ENCODE measurements at regions not wholly inside any gene's neighbourhood (a gene's known extent, or its start where the extent isn't known, plus 50 kb on each side); places are given as distances from the start of the nearest gene placed in this dataset.

DNA sequence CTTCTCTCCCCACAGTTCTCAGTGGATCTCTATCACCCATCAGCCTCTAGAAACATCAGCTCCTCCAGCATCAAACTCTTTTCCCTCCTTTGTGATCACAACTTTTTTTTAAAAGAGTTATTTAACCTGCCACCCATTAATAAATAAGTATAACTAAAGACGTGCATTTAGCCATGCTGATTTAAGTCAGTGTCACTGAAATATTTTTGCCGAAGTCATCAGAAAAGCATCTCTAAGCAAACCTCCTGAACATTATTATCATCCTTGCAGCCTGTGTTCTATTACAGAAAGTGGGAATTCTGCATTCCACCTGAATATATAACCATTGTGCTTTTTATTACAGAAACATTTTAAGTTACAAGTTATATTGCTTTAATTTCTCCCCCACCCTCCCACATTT lies 106.2 kb upstream of the ARHGAP28 start:
- H3K27me3 Mint-ChIP-seq (ENCODE audit: low read depth): no peaks in the 10 kb centered on the region
- H3K4me1 Mint-ChIP-seq (ENCODE audit: low read depth): peaks cover 69% of the 10 kb centered on the region
- no peak overlapping the region for H3K4me3 Mint-ChIP-seq (ENCODE audit: unreplicated experiment)
- DNase-seq (ENCODE audit: low spot score): no peak
- no peaks in the 10 kb centered on the region for H3K36me3 Mint-ChIP-seq (ENCODE audit: low read depth)
- H3K9me3 Mint-ChIP-seq (ENCODE audit: low read depth): no peaks in the 10 kb centered on the region
- peak overlapping the region; percentile 52 for H3K27ac Mint-ChIP-seq (ENCODE audit: unreplicated experiment)
- TF ChIP-seq, protein P1, sequence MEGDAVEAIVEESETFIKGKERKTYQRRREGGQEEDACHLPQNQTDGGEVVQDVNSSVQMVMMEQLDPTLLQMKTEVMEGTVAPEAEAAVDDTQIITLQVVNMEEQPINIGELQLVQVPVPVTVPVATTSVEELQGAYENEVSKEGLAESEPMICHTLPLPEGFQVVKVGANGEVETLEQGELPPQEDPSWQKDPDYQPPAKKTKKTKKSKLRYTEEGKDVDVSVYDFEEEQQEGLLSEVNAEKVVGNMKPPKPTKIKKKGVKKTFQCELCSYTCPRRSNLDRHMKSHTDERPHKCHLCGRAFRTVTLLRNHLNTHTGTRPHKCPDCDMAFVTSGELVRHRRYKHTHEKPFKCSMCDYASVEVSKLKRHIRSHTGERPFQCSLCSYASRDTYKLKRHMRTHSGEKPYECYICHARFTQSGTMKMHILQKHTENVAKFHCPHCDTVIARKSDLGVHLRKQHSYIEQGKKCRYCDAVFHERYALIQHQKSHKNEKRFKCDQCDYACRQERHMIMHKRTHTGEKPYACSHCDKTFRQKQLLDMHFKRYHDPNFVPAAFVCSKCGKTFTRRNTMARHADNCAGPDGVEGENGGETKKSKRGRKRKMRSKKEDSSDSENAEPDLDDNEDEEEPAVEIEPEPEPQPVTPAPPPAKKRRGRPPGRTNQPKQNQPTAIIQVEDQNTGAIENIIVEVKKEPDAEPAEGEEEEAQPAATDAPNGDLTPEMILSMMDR (IDR thresholded peaks at IDR 0.05): no peak

DNA sequence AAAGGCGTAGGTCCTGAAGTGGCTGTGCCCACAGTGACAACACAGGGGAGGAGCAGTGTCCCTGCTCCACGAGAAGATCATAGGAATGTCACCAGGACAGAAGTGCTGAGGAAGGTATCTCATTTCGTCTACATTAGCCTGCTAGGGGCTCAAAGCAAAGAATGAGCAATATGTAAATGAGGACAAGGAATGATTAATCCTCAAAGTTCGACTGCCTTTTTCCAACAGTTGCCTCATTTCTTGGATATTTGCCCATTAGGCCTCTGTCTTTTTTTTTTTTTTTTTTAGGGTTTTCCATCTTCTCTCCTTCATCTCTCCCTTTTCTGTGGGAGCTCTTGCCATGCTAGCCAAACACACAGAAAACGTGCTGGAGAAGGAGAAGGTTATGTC lies 105.2 kb upstream of the ARHGAP28 start:
- TF ChIP-seq, protein P1 (IDR thresholded peaks at IDR 0.05): no peak
- Mint-ChIP-seq H3K4me1 (ENCODE audit: low read depth) (peaks cover 79% of the 10 kb centered on the region), H3K4me3 (ENCODE audit: unreplicated experiment) (peak overlapping the region; percentile 4), H3K27ac (ENCODE audit: unreplicated experiment) (peak overlapping the region; percentile 95), H3K27me3 (ENCODE audit: low read depth) (no peaks in the 10 kb centered on the region), H3K36me3 (ENCODE audit: low read depth) (no peaks in the 10 kb centered on the region), H3K9me3 (ENCODE audit: low read depth) (no peaks in the 10 kb centered on the region)
- no peak for DNase-seq (ENCODE audit: low spot score)

DNA sequence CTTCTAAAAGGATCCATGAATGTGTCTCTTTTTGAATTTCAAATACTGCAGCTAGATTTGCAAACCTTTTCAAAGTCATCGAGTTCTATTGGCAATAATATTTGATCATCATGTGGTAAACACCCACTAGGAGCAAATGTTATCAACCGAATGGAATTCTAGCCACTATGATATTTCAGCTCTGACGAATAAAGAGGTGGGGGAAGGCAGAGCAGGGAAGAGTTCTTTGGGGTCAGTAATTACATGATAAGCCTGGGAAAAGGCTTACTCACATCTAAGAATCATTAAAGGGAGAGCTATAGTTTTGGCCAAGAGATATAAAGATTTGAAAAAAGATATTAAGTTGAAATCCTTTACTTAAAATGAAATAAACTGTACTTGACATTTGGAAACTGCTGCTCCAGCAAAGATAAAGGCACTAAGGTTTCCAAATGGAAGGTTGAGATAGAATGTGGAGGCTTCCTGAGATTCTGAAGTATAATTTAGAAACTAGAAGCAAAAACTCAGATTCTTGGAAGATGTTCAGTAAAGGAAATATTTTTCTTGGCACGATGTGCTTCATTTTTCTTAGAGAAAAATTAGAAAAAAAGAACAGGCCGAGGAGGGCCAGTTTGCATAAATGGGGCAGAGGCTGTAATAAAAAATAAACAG lies 104.7 kb upstream of the ARHGAP28 start:
- TF ChIP-seq, protein P1 (IDR thresholded peaks at IDR 0.05): no peak
- peak overlapping the region; percentile 95 for H3K27ac Mint-ChIP-seq (ENCODE audit: unreplicated experiment)
- no peaks in the 10 kb centered on the region for H3K9me3 Mint-ChIP-seq (ENCODE audit: low read depth)
- peak overlapping the region; percentile 4 for H3K4me3 Mint-ChIP-seq (ENCODE audit: unreplicated experiment)
- no peak for DNase-seq (ENCODE audit: low spot score)
- no peaks in the 10 kb centered on the region for H3K27me3 Mint-ChIP-seq (ENCODE audit: low read depth)
- H3K36me3 Mint-ChIP-seq (ENCODE audit: low read depth): no peaks in the 10 kb centered on the region
- H3K4me1 Mint-ChIP-seq (ENCODE audit: low read depth): peaks cover 84% of the 10 kb centered on the region

DNA sequence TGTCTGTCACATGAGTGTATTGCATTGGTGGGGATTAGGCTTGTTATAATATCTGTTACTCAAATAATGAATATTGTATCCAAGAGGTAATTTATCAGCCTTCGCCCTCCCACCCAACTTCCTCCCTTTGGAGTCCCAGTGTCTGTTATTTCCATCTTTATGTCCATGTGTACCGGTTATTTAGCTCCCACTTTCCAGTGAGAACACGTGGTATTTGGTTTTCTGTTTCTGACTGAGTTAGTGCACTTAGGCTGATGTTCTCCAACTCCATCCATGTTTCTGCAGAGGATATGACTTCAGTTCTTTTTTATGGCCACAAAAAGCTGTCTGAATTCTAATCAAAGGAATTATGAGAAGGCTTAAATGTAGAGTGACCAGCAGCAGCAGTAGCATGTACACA lies 104.0 kb upstream of the ARHGAP28 start:
- no peak for DNase-seq (ENCODE audit: low spot score)
- TF ChIP-seq, protein P1 (IDR thresholded peaks at IDR 0.05): no peak
- Mint-ChIP-seq H3K27ac (ENCODE audit: unreplicated experiment) (peak overlapping the region; percentile 77), H3K4me3 (ENCODE audit: unreplicated experiment) (no peak overlapping the region), H3K4me1 (ENCODE audit: low read depth) (peaks cover 86% of the 10 kb centered on the region), H3K9me3 (ENCODE audit: low read depth) (no peaks in the 10 kb centered on the region), H3K36me3 (ENCODE audit: low read depth) (no peaks in the 10 kb centered on the region), H3K27me3 (ENCODE audit: low read depth) (no peaks in the 10 kb centered on the region)

DNA sequence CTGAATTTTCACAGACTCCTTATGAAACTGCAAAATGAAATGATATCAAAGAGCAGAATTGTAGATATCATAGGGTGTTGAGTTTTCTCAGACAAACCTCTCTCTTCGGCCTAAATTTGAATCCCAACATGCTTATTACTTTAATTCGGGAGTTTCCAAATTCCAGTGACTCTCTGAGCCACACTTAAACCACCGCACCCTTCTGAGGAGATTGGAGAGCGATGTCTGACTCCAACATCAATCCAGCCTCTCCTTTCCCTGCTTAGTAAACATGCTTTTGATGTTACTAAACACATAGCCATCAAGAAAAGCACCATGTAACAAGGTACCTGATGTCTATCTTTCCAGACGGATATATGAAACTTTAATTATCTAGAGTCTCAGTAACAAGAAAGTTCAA lies 103.1 kb upstream of the ARHGAP28 start:
- TF ChIP-seq, protein P1 (IDR thresholded peaks at IDR 0.05): no peak
- no peak overlapping the region for H3K4me3 Mint-ChIP-seq (ENCODE audit: unreplicated experiment)
- peak overlapping the region; percentile 55 for H3K27ac Mint-ChIP-seq (ENCODE audit: unreplicated experiment)
- peaks cover 79% of the 10 kb centered on the region for H3K4me1 Mint-ChIP-seq (ENCODE audit: low read depth)
- H3K36me3 Mint-ChIP-seq (ENCODE audit: low read depth): no peaks in the 10 kb centered on the region
- H3K27me3 Mint-ChIP-seq (ENCODE audit: low read depth): no peaks in the 10 kb centered on the region
- DNase-seq (ENCODE audit: low spot score): no peak
- no peaks in the 10 kb centered on the region for H3K9me3 Mint-ChIP-seq (ENCODE audit: low read depth)

Measured in chondrocyte (in vitro differentiated cells).